ENCODE measurements at regions not wholly inside any gene's neighbourhood (a gene's known extent, or its start where the extent isn't known, plus 50 kb on each side); places are given as distances from the start of the nearest gene placed in this dataset.
A peak's percentile ranks its signal among the peaks of the same experiment; 100 is the strongest.

GRCh38 chr2:53275743-53276142, 491.9 kb upstream of the CHAC2 start:
- peak; percentile 18 for TF ChIP-seq CTCF (conservative IDR thresholded peaks at IDR 0.05)
- no peaks in the 10 kb centered on the region for H3K27me3 Mint-ChIP-seq (ENCODE audit: insufficient read depth)
- no peaks in the 10 kb centered on the region for H3K4me1 Mint-ChIP-seq
- no peak overlapping the region for H3K9ac ChIP-seq (ENCODE audit: extremely low read depth, low read length, poor library complexity, severe bottlenecking)
- no peaks in the 10 kb centered on the region for H3K9me3 Mint-ChIP-seq
- H3K4me3 ChIP-seq (ENCODE audit: low read length): no peak overlapping the region
- H3K9me3 ChIP-seq (ENCODE audit: control insufficient read depth, low read length): no peaks in the 10 kb centered on the region
- no peaks in the 10 kb centered on the region for H3K36me3 Mint-ChIP-seq (ENCODE audit: low read depth)
- no peaks in the 10 kb centered on the region for H3K27me3 ChIP-seq (ENCODE audit: control insufficient read depth, insufficient read depth, low read length, poor library complexity, severe bottlenecking)
- no peak for DNase-seq
- WGBS, 2 experiments (ENCODE audit: insufficient coverage in 1 of 2, insufficient read length in 1 of 2): 90 to 91% methylated on average over 1 of the region's 1 CpG
- H3K36me3 ChIP-seq (ENCODE audit: control insufficient read depth, insufficient read depth, low read length): no peaks in the 10 kb centered on the region
- no peak overlapping the region for H3K27ac ChIP-seq (ENCODE audit: low read depth, low read length)
- no peaks in the 10 kb centered on the region for H3K4me1 ChIP-seq (ENCODE audit: control insufficient read depth, insufficient read depth, low read length)
- no peak overlapping the region for H3K4me3 Mint-ChIP-seq
- no peak overlapping the region for H3K27ac Mint-ChIP-seq

- H3K9me3 Mint-ChIP-seq: no peaks in the 10 kb centered on the region
- no peaks in the 10 kb centered on the region for H3K36me3 Mint-ChIP-seq (ENCODE audit: low read depth)
- no peaks in the 10 kb centered on the region for H3K9me3 ChIP-seq (ENCODE audit: control insufficient read depth, low read length)
- no peak overlapping the region for H3K27ac ChIP-seq (ENCODE audit: low read depth, low read length)
- H3K4me1 ChIP-seq (ENCODE audit: control insufficient read depth, insufficient read depth, low read length): no peaks in the 10 kb centered on the region
- 61 to 92% methylated on average over 2 to 3 of the region's 3 CpGs for WGBS, 2 experiments (ENCODE audit: insufficient coverage in 1 of 2, insufficient read length in 1 of 2)
- no peak overlapping the region for H3K4me3 ChIP-seq (ENCODE audit: low read length)
- H3K9ac ChIP-seq (ENCODE audit: extremely low read depth, low read length, poor library complexity, severe bottlenecking): no peak overlapping the region
- H3K36me3 ChIP-seq (ENCODE audit: control insufficient read depth, insufficient read depth, low read length): no peaks in the 10 kb centered on the region
- no peak overlapping the region for H3K4me3 Mint-ChIP-seq
- H3K27ac Mint-ChIP-seq: no peak overlapping the region
- no peak for TF ChIP-seq CTCF (conservative IDR thresholded peaks at IDR 0.05)
- H3K27me3 Mint-ChIP-seq (ENCODE audit: insufficient read depth): no peaks in the 10 kb centered on the region
- peaks cover 3% of the 10 kb centered on the region for H3K4me1 Mint-ChIP-seq
- no peaks in the 10 kb centered on the region for H3K27me3 ChIP-seq (ENCODE audit: control insufficient read depth, insufficient read depth, low read length, poor library complexity, severe bottlenecking)
- DNase-seq: no peak
Observed at GRCh38 chr2:53268626-53269025, 499.0 kb upstream of the CHAC2 start.

GRCh38 chr2:53268086-53268485, 499.5 kb upstream of the CHAC2 start:
- H3K4me1 Mint-ChIP-seq: peaks cover 3% of the 10 kb centered on the region
- peak; percentile 54 for DNase-seq
- H3K27me3 Mint-ChIP-seq (ENCODE audit: insufficient read depth): no peaks in the 10 kb centered on the region
- H3K9ac ChIP-seq (ENCODE audit: extremely low read depth, low read length, poor library complexity, severe bottlenecking): no peak overlapping the region
- no peak overlapping the region for H3K4me3 ChIP-seq (ENCODE audit: low read length)
- peak; percentile 63 for TF ChIP-seq CTCF (conservative IDR thresholded peaks at IDR 0.05)
- H3K4me3 Mint-ChIP-seq: no peak overlapping the region
- no peaks in the 10 kb centered on the region for H3K9me3 ChIP-seq (ENCODE audit: control insufficient read depth, low read length)
- H3K27ac ChIP-seq (ENCODE audit: low read depth, low read length): no peak overlapping the region
- H3K36me3 Mint-ChIP-seq (ENCODE audit: low read depth): no peaks in the 10 kb centered on the region
- no peaks in the 10 kb centered on the region for H3K27me3 ChIP-seq (ENCODE audit: control insufficient read depth, insufficient read depth, low read length, poor library complexity, severe bottlenecking)
- no peaks in the 10 kb centered on the region for H3K36me3 ChIP-seq (ENCODE audit: control insufficient read depth, insufficient read depth, low read length)
- WGBS, 2 experiments (ENCODE audit: insufficient coverage in 1 of 2, insufficient read length in 1 of 2): 90 to 100% methylated on average over 1 to 2 of the region's 2 CpGs
- peaks cover 2% of the 10 kb centered on the region for H3K9me3 Mint-ChIP-seq
- no peaks in the 10 kb centered on the region for H3K4me1 ChIP-seq (ENCODE audit: control insufficient read depth, insufficient read depth, low read length)
- H3K27ac Mint-ChIP-seq: no peak overlapping the region
